GM12873 (cell line): ENCODE measurements at regions not wholly inside any gene's neighbourhood (a gene's known extent, or its start where the extent isn't known, plus 50 kb on each side); places are given as distances from the start of the nearest gene placed in this dataset.

ENCODE experiments used
- TF ChIP-seq, protein P1 (sequence below): IDR thresholded peaks from 2 replicates; pipeline ENCODE4 v1.5.1; 2012; ENCODE audit warnings: low read depth, mild to moderate bottlenecking, moderate library complexity, low read length, control low read depth; ENCODE audit not compliant: insufficient read depth; ENCODE audit errors: missing control alignments

DNA sequence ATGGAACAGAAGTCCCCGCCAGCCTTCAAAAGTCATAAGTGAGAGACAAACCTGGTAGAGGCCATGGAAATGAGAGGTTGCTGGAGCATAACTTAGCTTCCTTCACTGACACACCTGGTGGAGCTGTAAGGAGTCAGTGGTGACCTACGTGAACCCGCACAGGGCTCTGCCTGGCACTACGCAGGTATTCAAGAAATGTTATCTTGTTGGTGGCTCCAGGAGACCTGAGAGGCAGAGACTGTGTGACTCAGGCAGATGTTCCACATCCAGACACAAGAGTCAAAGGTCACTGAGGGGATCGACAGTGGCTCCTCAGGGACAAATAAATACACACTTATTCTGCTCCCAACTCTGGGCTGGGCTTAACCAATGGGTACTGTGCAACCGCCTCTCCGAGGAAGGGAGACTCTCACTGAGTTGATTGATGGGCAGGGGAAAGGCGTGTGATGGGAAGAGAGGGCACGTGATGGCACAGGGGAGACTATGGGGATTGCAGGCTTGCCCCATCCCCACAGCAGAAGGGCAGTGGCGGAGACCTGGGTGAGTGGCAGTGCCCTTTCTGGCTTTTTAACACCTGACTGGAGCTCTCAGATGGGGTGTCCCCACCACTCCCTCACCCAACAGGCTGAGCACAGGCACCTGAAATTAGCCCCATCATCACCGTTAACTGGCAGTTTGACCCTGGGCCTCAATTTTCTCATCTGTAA lies 111.7 kb upstream of the SMAD3 start:
- TF ChIP-seq, protein P1, sequence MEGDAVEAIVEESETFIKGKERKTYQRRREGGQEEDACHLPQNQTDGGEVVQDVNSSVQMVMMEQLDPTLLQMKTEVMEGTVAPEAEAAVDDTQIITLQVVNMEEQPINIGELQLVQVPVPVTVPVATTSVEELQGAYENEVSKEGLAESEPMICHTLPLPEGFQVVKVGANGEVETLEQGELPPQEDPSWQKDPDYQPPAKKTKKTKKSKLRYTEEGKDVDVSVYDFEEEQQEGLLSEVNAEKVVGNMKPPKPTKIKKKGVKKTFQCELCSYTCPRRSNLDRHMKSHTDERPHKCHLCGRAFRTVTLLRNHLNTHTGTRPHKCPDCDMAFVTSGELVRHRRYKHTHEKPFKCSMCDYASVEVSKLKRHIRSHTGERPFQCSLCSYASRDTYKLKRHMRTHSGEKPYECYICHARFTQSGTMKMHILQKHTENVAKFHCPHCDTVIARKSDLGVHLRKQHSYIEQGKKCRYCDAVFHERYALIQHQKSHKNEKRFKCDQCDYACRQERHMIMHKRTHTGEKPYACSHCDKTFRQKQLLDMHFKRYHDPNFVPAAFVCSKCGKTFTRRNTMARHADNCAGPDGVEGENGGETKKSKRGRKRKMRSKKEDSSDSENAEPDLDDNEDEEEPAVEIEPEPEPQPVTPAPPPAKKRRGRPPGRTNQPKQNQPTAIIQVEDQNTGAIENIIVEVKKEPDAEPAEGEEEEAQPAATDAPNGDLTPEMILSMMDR = no peak

DNA sequence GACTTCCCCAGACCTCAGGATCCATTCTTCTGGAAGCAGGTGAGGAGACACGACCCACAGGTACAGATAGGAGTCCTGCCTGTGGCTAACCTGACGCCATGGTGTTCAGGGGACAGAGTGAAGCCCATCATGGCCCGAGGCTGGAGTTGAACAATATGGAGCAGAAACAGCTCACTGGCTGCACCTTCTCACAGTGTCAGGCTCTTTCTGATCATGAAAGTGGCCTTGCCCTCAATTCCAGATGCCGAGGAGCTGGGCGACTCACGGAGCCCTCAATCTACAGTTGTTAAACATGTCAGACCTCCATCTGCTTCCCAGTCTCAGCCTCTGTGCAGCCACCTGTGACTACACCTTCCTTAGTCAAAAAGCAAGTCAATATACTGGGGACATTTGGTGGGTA lies 110.8 kb upstream of the SMAD3 start:
- TF ChIP-seq, protein P1 = no peak

DNA sequence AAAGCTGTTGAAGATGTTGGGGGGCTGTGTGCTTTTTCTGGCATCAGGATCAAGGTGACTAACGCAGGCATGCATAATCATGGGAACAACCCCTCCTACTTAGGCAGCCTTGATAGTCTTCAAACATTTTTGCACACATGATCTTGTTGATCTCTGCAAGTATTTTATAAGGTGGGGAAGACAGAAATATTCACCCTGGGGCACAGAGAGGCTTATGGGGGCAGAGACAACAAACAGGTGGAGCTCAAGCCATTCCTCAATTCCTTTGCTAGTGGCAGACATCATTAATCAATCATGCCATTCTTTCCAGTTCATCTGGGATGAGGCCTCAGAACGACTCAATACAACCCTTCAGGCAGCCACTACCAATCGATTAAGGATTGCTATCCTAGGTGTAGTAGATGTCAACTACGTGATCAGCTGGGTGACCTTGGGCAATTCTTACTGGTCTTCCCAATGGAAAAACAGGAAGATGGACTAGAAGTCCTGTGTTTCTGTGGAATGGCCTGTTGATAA lies 110.3 kb upstream of the SMAD3 start:
- TF ChIP-seq, protein P1 = no peak

DNA sequence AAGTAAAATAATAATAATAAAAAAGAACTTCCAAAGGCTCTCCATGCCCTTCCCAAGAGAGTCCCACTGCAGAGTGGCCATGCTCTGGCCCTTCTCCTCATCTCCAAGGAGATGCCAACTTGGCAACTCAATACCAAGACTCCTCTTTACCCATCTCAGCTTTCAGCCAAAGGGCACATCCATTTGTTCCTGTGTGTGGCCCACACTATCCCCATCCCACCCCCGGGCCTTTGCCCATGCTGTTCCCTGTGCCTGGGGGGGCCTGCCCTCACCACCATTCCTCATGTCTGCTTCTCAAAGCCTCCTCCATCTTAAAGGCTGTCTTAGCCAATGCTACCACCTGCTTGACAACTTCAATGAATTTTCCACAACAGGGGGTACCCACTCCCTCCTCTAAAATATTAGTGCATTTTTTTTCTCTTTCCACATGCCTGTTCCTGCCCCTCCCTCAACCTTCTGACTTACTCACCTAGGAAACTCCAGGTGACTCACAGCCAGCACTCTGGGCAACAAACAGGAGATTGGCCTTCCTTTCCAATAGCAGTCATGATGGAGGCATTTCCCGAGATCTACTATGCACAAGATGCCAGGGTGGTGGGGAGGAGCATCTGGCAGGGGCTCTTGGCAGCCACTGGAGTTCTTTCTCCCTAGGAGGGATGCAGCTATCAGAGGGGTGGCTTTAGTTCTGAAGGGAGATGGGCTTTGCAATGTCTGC lies 109.4 kb upstream of the SMAD3 start:
- TF ChIP-seq, protein P1 = no peak

GRCh38 chr15:66956672-66957430 lies 108.6 kb upstream of the SMAD3 start:
- TF ChIP-seq, protein P1 = no peak

- TF ChIP-seq, protein P1 = no peak
Observed at GRCh38 chr15:66957431-66957720, 108.0 kb upstream of the SMAD3 start.

- TF ChIP-seq, protein P1 = no peak
Observed at GRCh38 chr15:66959066-66959465, 106.3 kb upstream of the SMAD3 start.
